ENCODE measurements at regions not wholly inside any gene's neighbourhood (a gene's known extent, or its start where the extent isn't known, plus 50 kb on each side); places are given as distances from the start of the nearest gene placed in this dataset.
"Not testable (repeated sequence)": the region's sequence is repeated elsewhere in the genome, so short reads cannot be mapped to it uniquely, and the experiment has no call there.

GRCh38 chr7:116340943-116341907, 130.9 kb downstream of the TES start:
- peak; percentile 15 for DNase-seq (ENCODE audit: low spot score)

- DNase-seq (ENCODE audit: low spot score) = no peak
These were observed 131.8 kb downstream of the TES start for GRCh38 chr7:116342125-116342524.

- DNase-seq (ENCODE audit: low spot score) = no peak
These were observed 137.0 kb downstream of the TES start for GRCh38 chr7:116347151-116347832.

GRCh38 chr7:116348346-116348745, 138.0 kb downstream of the TES start:
- DNase-seq (ENCODE audit: low spot score) = no peak

GRCh38 chr7:116351966-116352365, 141.6 kb downstream of the TES start:
- DNase-seq (ENCODE audit: low spot score) = no peak

- DNase-seq (ENCODE audit: low spot score) = no peak
These were observed 143.3 kb downstream of the TES start for GRCh38 chr7:116353647-116354046.

- DNase-seq (ENCODE audit: low spot score) = no peak
These were observed 143.8 kb downstream of the TES start for GRCh38 chr7:116354171-116354545.

- DNase-seq (ENCODE audit: low spot score) = no peak
These were observed 144.4 kb downstream of the TES start for GRCh38 chr7:116354546-116355423.

GRCh38 chr7:116355424-116355765, 144.1 kb upstream of the CAV2 start:
- DNase-seq (ENCODE audit: low spot score) = no peak

- DNase-seq (ENCODE audit: low spot score) = no peak
These were observed 143.1 kb upstream of the CAV2 start for GRCh38 chr7:116356333-116356965.

- DNase-seq (ENCODE audit: low spot score) = no peak
These were observed 142.6 kb upstream of the CAV2 start for GRCh38 chr7:116356979-116357378.

- DNase-seq (ENCODE audit: low spot score) = no peak
These were observed 141.5 kb upstream of the CAV2 start for GRCh38 chr7:116357781-116358670.

GRCh38 chr7:116361767-116362166, 137.8 kb upstream of the CAV2 start:
- DNase-seq (ENCODE audit: low spot score) = no peak

GRCh38 chr7:116363637-116364432, 135.7 kb upstream of the CAV2 start:
- DNase-seq (ENCODE audit: low spot score) = no peak

GRCh38 chr7:116364469-116364868, 135.1 kb upstream of the CAV2 start:
- no peak for DNase-seq (ENCODE audit: low spot score)

- DNase-seq (ENCODE audit: low spot score) = no peak
These were observed 133.7 kb upstream of the CAV2 start for GRCh38 chr7:116365797-116366196.

GRCh38 chr7:116367171-116367813, 132.2 kb upstream of the CAV2 start:
- no peak for DNase-seq (ENCODE audit: low spot score)

- no peak for DNase-seq (ENCODE audit: low spot score)
These were observed 130.6 kb upstream of the CAV2 start for GRCh38 chr7:116368965-116369364.

GRCh38 chr7:116371536-116371935, 128.0 kb upstream of the CAV2 start:
- DNase-seq (ENCODE audit: low spot score) = not testable (repeated sequence)

GRCh38 chr7:116373229-116373628, 126.3 kb upstream of the CAV2 start:
- not testable (repeated sequence) for DNase-seq (ENCODE audit: low spot score)

All from NAMALWA (cell line).